ENCODE measurements at regions not wholly inside any gene's neighbourhood (a gene's known extent, or its start where the extent isn't known, plus 50 kb on each side); places are given as distances from the start of the nearest gene placed in this dataset.

GRCh38 chr3:28575746-28576613 is 227.4 kb upstream of the AZI2 start:
- Mint-ChIP-seq H3K27me3 (peaks cover 49% of the 10 kb centered on the region), H3K4me3 (no peak overlapping the region), H3K4me1 (ENCODE audit: low read depth) (peaks cover 5% of the 10 kb centered on the region), H3K9me3 (ENCODE audit: low read depth) (no peaks in the 10 kb centered on the region), H3K36me3 (no peaks in the 10 kb centered on the region), H3K27ac (no peak overlapping the region)

- no peaks in the 10 kb centered on the region for H3K9me3 Mint-ChIP-seq (ENCODE audit: low read depth)
- H3K4me1 Mint-ChIP-seq (ENCODE audit: low read depth): peaks cover 5% of the 10 kb centered on the region
- H3K36me3 Mint-ChIP-seq: no peaks in the 10 kb centered on the region
- H3K4me3 Mint-ChIP-seq: no peak overlapping the region
- no peak overlapping the region for H3K27ac Mint-ChIP-seq
- peaks cover 49% of the 10 kb centered on the region for H3K27me3 Mint-ChIP-seq
Observed at GRCh38 chr3:28576614-28577200, 228.1 kb upstream of the AZI2 start.

GRCh38 chr3:28577941-28578500 is 229.4 kb upstream of the AZI2 start:
- H3K36me3 Mint-ChIP-seq: no peaks in the 10 kb centered on the region
- no peak overlapping the region for H3K4me3 Mint-ChIP-seq
- H3K27ac Mint-ChIP-seq: no peak overlapping the region
- H3K4me1 Mint-ChIP-seq (ENCODE audit: low read depth): peaks cover 5% of the 10 kb centered on the region
- peaks cover 49% of the 10 kb centered on the region for H3K27me3 Mint-ChIP-seq
- H3K9me3 Mint-ChIP-seq (ENCODE audit: low read depth): no peaks in the 10 kb centered on the region

GRCh38 chr3:28586325-28586724 is 237.7 kb upstream of the AZI2 start:
- H3K4me1 Mint-ChIP-seq (ENCODE audit: low read depth): no peaks in the 10 kb centered on the region
- no peak overlapping the region for H3K27ac Mint-ChIP-seq
- H3K36me3 Mint-ChIP-seq: no peaks in the 10 kb centered on the region
- H3K4me3 Mint-ChIP-seq: no peak overlapping the region
- peaks cover 3% of the 10 kb centered on the region for H3K27me3 Mint-ChIP-seq
- H3K9me3 Mint-ChIP-seq (ENCODE audit: low read depth): no peaks in the 10 kb centered on the region

GRCh38 chr3:28587723-28588122 is 239.1 kb upstream of the AZI2 start:
- no peak overlapping the region for H3K4me3 Mint-ChIP-seq
- no peaks in the 10 kb centered on the region for H3K27me3 Mint-ChIP-seq
- no peaks in the 10 kb centered on the region for H3K9me3 Mint-ChIP-seq (ENCODE audit: low read depth)
- no peaks in the 10 kb centered on the region for H3K36me3 Mint-ChIP-seq
- no peak overlapping the region for H3K27ac Mint-ChIP-seq
- no peaks in the 10 kb centered on the region for H3K4me1 Mint-ChIP-seq (ENCODE audit: low read depth)

- Mint-ChIP-seq H3K9me3 (ENCODE audit: low read depth) (no peaks in the 10 kb centered on the region), H3K4me3 (no peak overlapping the region), H3K27ac (no peak overlapping the region), H3K4me1 (ENCODE audit: low read depth) (no peaks in the 10 kb centered on the region), H3K36me3 (no peaks in the 10 kb centered on the region), H3K27me3 (no peaks in the 10 kb centered on the region)
Observed at GRCh38 chr3:28590216-28590615, 241.6 kb upstream of the AZI2 start.

- Mint-ChIP-seq H3K4me1 (ENCODE audit: low read depth) (no peaks in the 10 kb centered on the region), H3K4me3 (no peak overlapping the region), H3K9me3 (ENCODE audit: low read depth) (no peaks in the 10 kb centered on the region), H3K27ac (no peak overlapping the region), H3K27me3 (no peaks in the 10 kb centered on the region), H3K36me3 (no peaks in the 10 kb centered on the region)
Observed at GRCh38 chr3:28590860-28591259, 242.2 kb upstream of the AZI2 start.

- Mint-ChIP-seq H3K4me1 (ENCODE audit: low read depth) (no peaks in the 10 kb centered on the region), H3K9me3 (ENCODE audit: low read depth) (no peaks in the 10 kb centered on the region)
Observed at GRCh38 chr3:28595372-28595771, 246.7 kb upstream of the AZI2 start.

GRCh38 chr3:28597452-28597851 is 248.8 kb upstream of the AZI2 start:
- H3K4me3 Mint-ChIP-seq: no peak overlapping the region
- H3K27ac Mint-ChIP-seq: no peak overlapping the region
- H3K9me3 Mint-ChIP-seq (ENCODE audit: low read depth): no peaks in the 10 kb centered on the region
- H3K4me1 Mint-ChIP-seq (ENCODE audit: low read depth): no peaks in the 10 kb centered on the region
- no peaks in the 10 kb centered on the region for H3K36me3 Mint-ChIP-seq
- peaks cover 2% of the 10 kb centered on the region for H3K27me3 Mint-ChIP-seq

More at GRCh38 chr3:28595372-28595771, 246.7 kb upstream of the AZI2 start:
- no peak overlapping the region for H3K4me3 Mint-ChIP-seq
- H3K27ac Mint-ChIP-seq: no peak overlapping the region
- H3K36me3 Mint-ChIP-seq: no peaks in the 10 kb centered on the region
- H3K27me3 Mint-ChIP-seq: peaks cover 2% of the 10 kb centered on the region

- no peak overlapping the region for H3K27ac Mint-ChIP-seq
- no peak overlapping the region for H3K4me3 Mint-ChIP-seq
- no peaks in the 10 kb centered on the region for H3K36me3 Mint-ChIP-seq
- peaks cover 2% of the 10 kb centered on the region for H3K27me3 Mint-ChIP-seq
- no peaks in the 10 kb centered on the region for H3K4me1 Mint-ChIP-seq (ENCODE audit: low read depth)
- no peaks in the 10 kb centered on the region for H3K9me3 Mint-ChIP-seq (ENCODE audit: low read depth)
Observed at GRCh38 chr3:28598165-28598564, 249.5 kb upstream of the AZI2 start.

GRCh38 chr3:28601291-28601690 is 252.7 kb upstream of the AZI2 start:
- peaks cover 2% of the 10 kb centered on the region for H3K27me3 Mint-ChIP-seq
- H3K4me3 Mint-ChIP-seq: no peak overlapping the region
- H3K36me3 Mint-ChIP-seq: no peaks in the 10 kb centered on the region
- H3K9me3 Mint-ChIP-seq (ENCODE audit: low read depth): no peaks in the 10 kb centered on the region
- no peaks in the 10 kb centered on the region for H3K4me1 Mint-ChIP-seq (ENCODE audit: low read depth)
- H3K27ac Mint-ChIP-seq: no peak overlapping the region

- Mint-ChIP-seq H3K4me1 (ENCODE audit: low read depth) (no peaks in the 10 kb centered on the region), H3K4me3 (no peak overlapping the region), H3K27ac (no peak overlapping the region), H3K27me3 (no peaks in the 10 kb centered on the region), H3K36me3 (no peaks in the 10 kb centered on the region), H3K9me3 (ENCODE audit: low read depth) (no peaks in the 10 kb centered on the region)
Observed at GRCh38 chr3:28606283-28606682, 257.7 kb upstream of the AZI2 start.

GRCh38 chr3:28612232-28612631 is 263.6 kb upstream of the AZI2 start:
- no peak overlapping the region for H3K27ac Mint-ChIP-seq
- H3K4me1 Mint-ChIP-seq (ENCODE audit: low read depth): no peaks in the 10 kb centered on the region

GRCh38 chr3:28613511-28614106 is 265.0 kb upstream of the AZI2 start:
- Mint-ChIP-seq H3K27me3 (no peaks in the 10 kb centered on the region), H3K9me3 (ENCODE audit: low read depth) (no peaks in the 10 kb centered on the region), H3K27ac (no peak overlapping the region), H3K36me3 (no peaks in the 10 kb centered on the region), H3K4me1 (ENCODE audit: low read depth) (no peaks in the 10 kb centered on the region), H3K4me3 (no peak overlapping the region)

More at GRCh38 chr3:28612232-28612631, 263.6 kb upstream of the AZI2 start:
- no peak overlapping the region for H3K4me3 Mint-ChIP-seq
- H3K36me3 Mint-ChIP-seq: no peaks in the 10 kb centered on the region
- no peaks in the 10 kb centered on the region for H3K27me3 Mint-ChIP-seq
- H3K9me3 Mint-ChIP-seq (ENCODE audit: low read depth): no peaks in the 10 kb centered on the region

- no peaks in the 10 kb centered on the region for H3K27me3 Mint-ChIP-seq
- H3K27ac Mint-ChIP-seq: no peak overlapping the region
- H3K9me3 Mint-ChIP-seq (ENCODE audit: low read depth): no peaks in the 10 kb centered on the region
- no peaks in the 10 kb centered on the region for H3K4me1 Mint-ChIP-seq (ENCODE audit: low read depth)
- H3K4me3 Mint-ChIP-seq: no peak overlapping the region
- no peaks in the 10 kb centered on the region for H3K36me3 Mint-ChIP-seq
Observed at GRCh38 chr3:28615071-28615470, 266.4 kb upstream of the AZI2 start.

All from activated naive CD8-positive, alpha-beta T cell (primary cell).